Neuron (in vitro differentiated cells): ENCODE measurements at regions not wholly inside any gene's neighbourhood (a gene's known extent, or its start where the extent isn't known, plus 50 kb on each side); places are given as distances from the start of the nearest gene placed in this dataset.

Experiments
- H2AFZ ChIP-seq: one replicate; pipeline ENCODE4 v1.6.1; 2013; ENCODE audit warnings: low read depth, mild to moderate bottlenecking, inconsistent platforms, low read length, moderate library complexity
- H3K27me3 ChIP-seq: one replicate; pipeline ENCODE4 v1.6.1; 2013; ENCODE audit warnings: low read length; ENCODE audit not compliant: insufficient read depth
- H3K36me3 ChIP-seq: one replicate; pipeline ENCODE4 v1.6.1; 2013; ENCODE audit warnings: low read length; ENCODE audit not compliant: insufficient read depth
- H3K4me1 ChIP-seq: one replicate; pipeline ENCODE4 v1.6.1; 2013; ENCODE audit warnings: low read length; ENCODE audit not compliant: insufficient read depth
- H3K4me3 ChIP-seq: 2 replicates; pipeline ENCODE4 v1.5.1; 2013; ENCODE audit warnings: mild to moderate bottlenecking, low read length, moderate library complexity
- H3K9me3 ChIP-seq: one replicate; pipeline ENCODE4 v1.6.1; 2013; ENCODE audit warnings: low read length

DNA sequence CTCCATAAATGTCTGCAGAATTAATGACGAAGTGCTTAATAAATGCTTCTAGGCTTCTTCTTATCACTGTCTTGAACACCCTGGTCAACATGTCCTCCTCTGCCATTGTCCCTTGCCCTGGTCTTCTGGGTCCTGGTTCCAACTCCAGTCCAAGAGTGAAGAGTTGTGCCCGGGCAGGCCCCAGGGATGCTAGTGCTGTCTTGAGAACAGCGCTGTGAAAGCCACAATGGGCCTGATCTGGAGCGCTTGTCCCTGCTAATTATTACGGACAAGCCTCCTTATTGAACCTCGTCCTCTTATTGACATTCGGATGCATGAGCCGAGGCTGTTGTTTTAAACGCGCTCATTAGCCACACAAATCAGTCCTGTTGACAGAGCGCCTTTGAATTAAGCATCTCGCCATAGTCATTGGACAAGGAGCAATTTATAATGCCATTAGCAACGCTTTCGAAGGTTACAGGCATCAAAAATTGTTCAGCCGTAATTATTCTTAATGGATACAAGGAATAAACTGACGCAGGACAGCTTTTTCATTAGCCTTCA lies 211.6 kb upstream of the POU3F1 start:
- Histone ChIP-seq H3K9me3 (peaks cover 12% of the 10 kb centered on the region), H2AFZ (no peak overlapping the region), H3K27me3 (peaks cover 10% of the 10 kb centered on the region), H3K36me3 (no peaks in the 10 kb centered on the region), H3K4me1 (peaks cover 2% of the 10 kb centered on the region), H3K4me3 (no peak overlapping the region)

DNA sequence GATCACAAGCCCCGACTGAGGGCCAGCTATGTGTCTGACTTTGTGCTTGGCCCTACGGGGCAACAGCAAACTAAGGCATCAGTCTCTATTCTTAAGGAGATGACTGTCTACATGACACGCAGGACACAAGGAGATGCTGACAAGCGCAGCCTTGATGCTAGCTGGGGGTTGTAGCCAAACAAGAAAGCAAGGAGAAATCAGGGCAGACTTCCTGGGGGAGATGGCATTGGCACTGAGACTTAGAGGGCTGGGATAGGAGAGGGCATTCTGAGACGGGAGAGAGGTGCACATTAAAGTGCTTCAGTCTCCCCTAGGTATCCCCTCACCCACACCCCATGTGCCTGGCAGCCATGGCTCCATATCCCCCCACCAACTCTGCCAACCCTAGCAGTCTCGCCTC lies 210.8 kb upstream of the POU3F1 start:
- Histone ChIP-seq H3K4me1 (peaks cover 2% of the 10 kb centered on the region), H3K4me3 (no peak overlapping the region), H3K9me3 (peaks cover 12% of the 10 kb centered on the region), H3K27me3 (peaks cover 10% of the 10 kb centered on the region), H3K36me3 (no peaks in the 10 kb centered on the region), H2AFZ (no peak overlapping the region)

DNA sequence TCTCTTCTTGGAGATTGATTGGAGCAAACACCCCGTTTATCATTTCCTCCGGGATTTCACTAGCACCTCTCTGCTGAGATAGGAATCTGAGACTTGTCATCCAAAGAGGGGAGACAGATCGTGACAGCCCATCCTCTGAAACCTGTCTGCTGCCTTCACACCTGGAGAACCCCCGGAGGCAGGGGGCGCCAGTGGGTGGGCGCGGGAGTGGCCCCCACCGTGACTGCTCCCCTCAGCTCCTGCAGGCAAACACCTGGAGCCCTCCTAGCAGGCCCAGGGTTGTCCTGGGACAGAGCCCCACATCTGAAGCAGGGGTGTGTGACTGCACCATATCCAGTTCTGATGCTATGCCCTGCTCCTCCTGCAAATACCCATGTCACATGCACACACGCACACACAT lies 209.5 kb upstream of the POU3F1 start:
- Histone ChIP-seq H3K9me3 (peaks cover 12% of the 10 kb centered on the region), H3K36me3 (no peaks in the 10 kb centered on the region), H3K4me3 (no peak overlapping the region), H3K27me3 (peaks cover 6% of the 10 kb centered on the region), H3K4me1 (peaks cover 2% of the 10 kb centered on the region), H2AFZ (no peak overlapping the region)

DNA sequence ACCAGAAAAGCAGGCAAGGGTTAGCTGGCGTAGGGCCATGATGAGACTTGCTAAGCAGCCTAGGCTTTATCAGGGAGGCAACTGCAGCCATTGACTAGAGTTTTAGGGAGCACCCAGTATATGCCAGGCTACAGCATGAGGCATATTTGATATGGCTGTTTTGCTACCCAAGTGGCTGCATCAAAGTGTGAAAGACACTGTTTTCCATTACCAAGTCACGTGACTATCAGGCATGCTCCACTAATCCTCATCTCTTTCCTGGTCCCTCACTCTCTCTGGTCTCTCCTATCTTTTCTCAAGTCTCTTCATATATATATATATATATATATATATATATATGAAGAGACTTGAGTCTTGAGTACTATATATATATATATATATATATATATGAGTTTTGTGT lies 206.7 kb upstream of the POU3F1 start:
- H3K36me3 ChIP-seq: no peaks in the 10 kb centered on the region
- peaks cover 2% of the 10 kb centered on the region for H3K9me3 ChIP-seq
- no peak overlapping the region for H2AFZ ChIP-seq
- peaks cover 5% of the 10 kb centered on the region for H3K27me3 ChIP-seq
- H3K4me1 ChIP-seq: peaks cover 15% of the 10 kb centered on the region
- H3K4me3 ChIP-seq: no peak overlapping the region

DNA sequence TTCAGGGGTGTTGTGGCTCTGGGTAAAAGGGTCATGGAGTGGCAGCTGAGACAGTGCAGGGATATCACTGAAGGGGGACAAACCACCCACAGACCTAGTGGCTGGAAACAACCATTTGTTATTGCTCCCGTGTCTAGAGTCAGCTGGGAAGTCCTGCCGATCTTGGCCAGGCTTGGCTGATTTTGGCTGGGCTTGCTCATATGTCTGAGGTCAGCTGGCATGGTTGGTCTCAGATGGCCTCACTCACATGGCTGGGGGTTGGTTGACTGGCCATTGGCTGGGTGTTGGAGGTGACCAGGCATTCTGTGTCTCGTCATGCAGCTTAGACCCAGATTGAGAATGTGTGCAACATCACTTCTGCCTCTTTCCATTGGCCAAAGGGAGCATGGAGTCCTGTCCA lies 203.8 kb upstream of the POU3F1 start:
- H3K36me3 ChIP-seq: no peaks in the 10 kb centered on the region
- peaks cover 9% of the 10 kb centered on the region for H3K27me3 ChIP-seq
- no peak overlapping the region for H2AFZ ChIP-seq
- peaks cover 37% of the 10 kb centered on the region for H3K4me1 ChIP-seq
- H3K4me3 ChIP-seq: no peak overlapping the region
- H3K9me3 ChIP-seq: peaks cover 2% of the 10 kb centered on the region

DNA sequence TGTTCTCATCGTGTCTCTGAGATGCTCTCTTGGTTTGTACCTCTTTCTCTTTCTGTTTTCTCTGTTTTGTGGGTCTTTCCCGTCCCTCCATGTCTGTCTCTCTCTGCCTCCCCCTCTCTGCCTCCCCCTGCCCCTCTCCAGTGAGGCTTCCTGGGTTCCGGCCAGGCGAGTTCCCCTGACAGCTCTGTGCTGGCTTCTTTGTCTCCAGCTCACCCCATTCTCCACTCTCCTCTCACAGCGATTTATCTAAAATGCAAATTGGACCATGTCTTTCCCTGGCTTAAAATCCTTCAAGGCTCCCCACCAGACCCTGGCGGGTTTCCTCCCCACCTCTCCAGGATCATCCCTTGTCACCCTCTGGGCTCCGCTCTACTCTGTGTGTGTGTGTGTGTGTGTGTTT lies 202.4 kb upstream of the POU3F1 start:
- no peak overlapping the region for H2AFZ ChIP-seq
- H3K27me3 ChIP-seq: peaks cover 5% of the 10 kb centered on the region
- H3K36me3 ChIP-seq: no peaks in the 10 kb centered on the region

DNA sequence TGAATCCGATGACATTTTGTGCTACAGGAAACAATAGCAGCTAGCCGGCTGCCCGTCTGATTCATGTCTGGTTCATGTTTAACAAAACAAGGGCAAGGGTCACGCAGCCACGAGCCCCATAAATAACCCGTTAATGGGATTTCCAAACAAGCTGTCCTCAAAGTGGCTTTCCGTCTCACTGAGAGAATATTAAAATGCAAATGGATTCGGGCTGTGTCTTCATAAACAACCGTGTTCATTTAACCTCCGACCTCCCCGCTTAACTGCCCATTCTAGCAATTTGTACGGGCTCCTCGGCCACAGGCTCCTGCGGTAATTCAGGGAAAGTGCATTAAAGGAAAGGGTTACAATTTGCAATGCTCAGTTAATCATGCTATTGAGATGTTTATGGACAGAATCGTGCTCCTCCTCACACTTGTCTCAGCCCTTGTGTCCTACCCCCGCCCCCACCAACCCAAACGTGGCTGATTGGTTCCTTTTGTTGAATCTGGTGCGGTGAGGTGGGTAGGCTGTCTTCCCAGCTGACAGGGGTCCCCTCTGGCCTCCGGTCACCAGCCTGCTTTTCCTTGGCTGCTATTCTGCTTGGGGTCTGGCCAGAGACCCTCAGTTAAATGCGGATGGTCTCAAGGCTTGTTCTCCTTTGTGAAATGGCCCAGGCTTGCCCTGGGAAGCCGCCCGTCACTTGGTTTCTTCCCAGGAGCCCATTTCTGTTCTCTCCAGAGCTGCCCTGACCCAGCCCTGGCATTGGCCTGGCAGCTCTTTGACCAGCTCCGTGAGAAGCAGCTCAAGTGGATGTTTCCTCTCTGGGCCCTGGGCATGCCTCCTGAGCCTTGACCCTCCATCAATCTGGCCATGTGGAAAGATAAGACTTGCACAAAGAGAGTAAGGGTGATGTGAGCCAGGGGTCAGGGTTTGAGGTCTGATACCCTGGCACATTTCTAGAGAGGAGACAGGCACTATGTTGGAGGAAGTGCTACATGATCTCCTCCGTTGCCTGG lies 200.7 kb upstream of the POU3F1 start:
- no peaks in the 10 kb centered on the region for H3K36me3 ChIP-seq
- peaks cover 3% of the 10 kb centered on the region for H3K27me3 ChIP-seq
- H2AFZ ChIP-seq: no peak overlapping the region
- peaks cover 43% of the 10 kb centered on the region for H3K4me1 ChIP-seq
- H3K4me3 ChIP-seq: no peak overlapping the region
- H3K9me3 ChIP-seq: no peaks in the 10 kb centered on the region

More for the DNA sequence above, 202.4 kb upstream of the POU3F1 start:
- no peak overlapping the region for H3K4me3 ChIP-seq
- H3K4me1 ChIP-seq: peaks cover 42% of the 10 kb centered on the region
- no peaks in the 10 kb centered on the region for H3K9me3 ChIP-seq

DNA sequence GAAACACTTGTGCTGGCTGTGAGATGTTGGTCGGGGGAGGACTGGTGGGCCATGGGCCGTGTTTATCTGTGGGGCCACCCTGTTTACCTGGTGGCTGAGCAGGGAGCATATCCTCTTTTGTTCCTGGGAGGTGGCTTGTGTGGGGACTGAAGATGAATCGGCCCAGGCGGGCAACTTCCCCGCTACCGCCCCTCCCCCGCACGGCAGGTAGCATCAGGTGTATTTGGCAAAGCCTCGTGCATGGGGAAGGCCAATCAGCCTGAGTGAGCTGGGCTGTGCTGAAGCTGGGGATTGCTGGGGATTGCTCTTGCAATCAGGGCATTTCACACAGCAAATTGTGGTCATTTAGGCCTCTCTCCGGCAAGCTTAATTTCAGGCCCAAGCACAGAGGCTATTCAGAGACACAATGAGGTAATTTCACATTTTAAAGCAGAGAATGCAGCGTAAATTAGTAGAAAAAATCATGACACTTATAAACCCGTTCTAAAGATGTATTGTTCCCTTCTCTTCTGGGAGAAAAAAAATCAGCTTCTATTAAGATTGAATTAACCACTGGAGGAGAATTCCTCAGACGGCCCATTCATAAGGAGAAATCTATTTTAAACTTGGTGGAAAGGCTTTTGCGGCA lies 197.7 kb upstream of the POU3F1 start:
- H3K9me3 ChIP-seq: no peaks in the 10 kb centered on the region
- H3K4me3 ChIP-seq: no peak overlapping the region
- H3K4me1 ChIP-seq: peaks cover 40% of the 10 kb centered on the region
- H3K27me3 ChIP-seq: peaks cover 3% of the 10 kb centered on the region
- no peaks in the 10 kb centered on the region for H3K36me3 ChIP-seq
- H2AFZ ChIP-seq: no peak overlapping the region

DNA sequence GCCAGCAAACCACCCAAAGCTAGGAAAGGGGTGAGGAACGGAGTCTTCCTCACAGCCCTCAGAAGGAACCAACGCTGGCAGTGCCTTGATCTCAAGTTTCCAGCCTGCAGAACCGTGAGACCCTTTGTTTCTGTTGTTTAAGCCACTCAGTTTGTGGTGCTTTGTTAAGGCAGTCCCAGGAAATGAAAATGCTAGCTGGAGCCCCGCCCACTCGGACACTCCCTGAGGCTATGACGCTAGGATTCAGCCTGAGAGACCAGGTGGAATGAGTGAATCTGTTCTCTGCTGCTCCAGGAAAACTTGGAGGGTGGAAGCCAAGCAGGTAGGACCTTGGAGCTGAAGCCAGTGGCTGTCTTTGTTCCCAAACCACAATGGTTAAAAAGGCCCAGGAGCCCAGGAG lies 196.5 kb upstream of the POU3F1 start:
- Histone ChIP-seq H3K4me3 (no peak overlapping the region), H3K4me1 (peaks cover 27% of the 10 kb centered on the region), H3K27me3 (peaks cover 3% of the 10 kb centered on the region), H3K9me3 (no peaks in the 10 kb centered on the region), H3K36me3 (no peaks in the 10 kb centered on the region), H2AFZ (no peak overlapping the region)

DNA sequence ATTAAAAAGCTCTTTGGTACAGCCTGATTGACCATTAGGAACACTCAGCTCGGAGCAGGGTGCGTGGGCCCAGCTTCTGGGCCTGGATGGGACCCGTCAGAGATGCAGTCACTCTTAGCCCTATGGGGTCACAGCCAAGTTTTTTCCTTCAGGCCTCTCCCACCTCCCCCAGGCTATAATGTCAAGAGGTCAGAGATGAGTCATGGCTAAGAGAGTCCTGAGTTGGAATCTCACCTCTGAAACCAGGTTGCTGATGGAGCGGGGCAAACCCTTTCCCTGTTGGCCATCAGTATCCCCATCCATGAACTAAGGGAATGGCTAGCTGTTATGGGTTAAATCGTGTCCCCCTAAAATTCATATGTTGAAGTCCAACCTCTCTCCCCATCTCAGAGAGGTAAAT lies 195.9 kb upstream of the POU3F1 start:
- Histone ChIP-seq H3K4me1 (peaks cover 21% of the 10 kb centered on the region), H2AFZ (no peak overlapping the region), H3K27me3 (peaks cover 3% of the 10 kb centered on the region)

DNA sequence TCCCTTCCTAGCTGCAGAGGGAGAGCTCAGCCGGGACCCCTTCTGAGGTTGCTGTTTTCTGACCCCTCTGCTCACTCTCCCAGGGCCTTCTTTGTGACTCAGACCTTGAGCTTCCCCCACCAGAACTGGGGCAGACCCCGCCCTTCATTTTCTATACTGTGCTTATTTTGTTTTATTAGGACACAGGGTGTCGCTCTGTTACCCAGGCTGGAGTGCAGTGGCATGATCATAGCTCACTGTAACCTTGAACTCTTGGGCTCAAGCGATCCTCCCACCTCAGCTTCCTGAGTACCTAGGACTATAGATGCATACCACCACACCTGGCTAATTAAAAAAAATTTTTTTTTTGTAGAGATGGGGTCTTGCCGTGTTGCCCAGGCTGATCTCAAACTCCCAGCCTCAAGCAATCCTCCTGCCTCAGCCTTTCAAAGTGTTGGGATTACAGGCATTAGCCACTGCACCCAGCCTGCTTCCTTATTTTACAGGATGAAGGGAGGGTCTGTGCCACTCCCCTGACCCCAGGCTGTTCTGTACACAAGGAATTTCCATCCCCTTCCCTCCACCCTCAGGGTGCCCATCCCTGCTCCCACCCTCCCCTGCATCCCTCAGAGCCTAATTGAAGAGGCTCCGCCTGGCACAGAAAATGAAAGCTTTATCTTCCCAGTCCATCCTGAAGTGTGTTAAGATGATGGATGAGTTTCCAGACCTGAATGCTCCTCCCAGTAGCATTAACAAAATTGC lies 195.2 kb upstream of the POU3F1 start:
- Histone ChIP-seq H3K9me3 (no peaks in the 10 kb centered on the region), H3K36me3 (no peaks in the 10 kb centered on the region), H3K4me3 (no peak overlapping the region), H3K4me1 (peaks cover 15% of the 10 kb centered on the region), H3K27me3 (peaks cover 3% of the 10 kb centered on the region), H2AFZ (no peak overlapping the region)

More for the DNA sequence above, 195.9 kb upstream of the POU3F1 start:
- Histone ChIP-seq H3K9me3 (no peaks in the 10 kb centered on the region), H3K4me3 (no peak overlapping the region), H3K36me3 (no peaks in the 10 kb centered on the region)

DNA sequence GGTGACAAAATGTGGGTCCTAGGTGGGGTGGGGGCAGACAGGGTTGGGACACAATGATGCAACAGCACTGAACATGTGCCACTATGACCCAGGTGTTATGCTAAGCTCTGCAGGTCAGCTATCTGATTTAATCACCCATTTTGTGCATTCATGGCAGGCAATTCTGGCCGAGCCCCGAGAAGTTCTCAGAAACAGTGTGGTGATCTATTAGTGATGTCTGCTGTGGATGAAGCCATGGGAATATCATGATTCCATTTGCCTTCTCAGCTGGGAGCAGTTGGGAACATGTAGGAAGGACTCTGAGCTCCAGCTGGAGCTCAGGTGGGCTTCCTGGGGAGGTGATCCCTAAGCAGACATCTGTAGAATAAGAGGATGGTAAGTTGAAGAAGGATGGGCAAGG lies 194.0 kb upstream of the POU3F1 start:
- Histone ChIP-seq H3K36me3 (no peaks in the 10 kb centered on the region), H3K9me3 (no peaks in the 10 kb centered on the region), H3K27me3 (peaks cover 2% of the 10 kb centered on the region), H3K4me3 (no peak overlapping the region), H3K4me1 (peaks cover 5% of the 10 kb centered on the region), H2AFZ (no peak overlapping the region)
